DOHH2 (cell line): ENCODE measurements at regions not wholly inside any gene's neighbourhood (a gene's known extent, or its start where the extent isn't known, plus 50 kb on each side); places are given as distances from the start of the nearest gene placed in this dataset.

Experiments used
- H3F3A ChIP-seq: fragments of 200-600 bp; sonication (generic), shearing (Covaris generic); 2 replicates; pipeline ENCODE4 v1.6.0; 2016; ENCODE audit warnings: antibody characterized with exemption, mild to moderate bottlenecking; ENCODE audit not compliant: control insufficient read depth, insufficient read depth
- H3K27ac ChIP-seq: fragments of 200-600 bp; sonication (generic); 2 replicates; pipeline ENCODE4 v1.5.1; 2014; ENCODE audit warnings: low read depth, mild to moderate bottlenecking, low read length, moderate library complexity
- H3K27me3 ChIP-seq: fragments of 200-600 bp; sonication (generic); 2 replicates; pipeline ENCODE4 v1.6.1; 2014; ENCODE audit warnings: mild to moderate bottlenecking, low read length, mixed read lengths; ENCODE audit not compliant: control insufficient read depth
- H3K36me3 ChIP-seq: fragments of 200-600 bp; sonication (generic); 2 replicates; pipeline ENCODE4 v1.6.1; 2014; ENCODE audit warnings: mild to moderate bottlenecking, low read length, moderate library complexity, mixed read lengths; ENCODE audit not compliant: control insufficient read depth
- H3K4me1 ChIP-seq: fragments of 200-600 bp; sonication (generic); 2 replicates; pipeline ENCODE4 v1.6.1; 2014; ENCODE audit warnings: mild to moderate bottlenecking, low read length, mixed read lengths; ENCODE audit not compliant: control insufficient read depth
- H3K4me2 ChIP-seq: fragments of 200-600 bp; sonication (generic); 2 replicates; pipeline ENCODE4 v1.6.0; 2014; ENCODE audit warnings: mild to moderate bottlenecking, low read length, moderate library complexity
- H3K4me3 ChIP-seq: fragments of 200-600 bp; sonication (generic); 2 replicates; pipeline ENCODE4 v1.5.1; 2014; ENCODE audit warnings: mild to moderate bottlenecking, low read length, mixed read lengths
- H3K79me2 ChIP-seq: fragments of 200-600 bp; sonication (generic); 2 replicates; pipeline ENCODE4 v1.6.1; 2014; ENCODE audit warnings: mild to moderate bottlenecking, low read length, mixed read lengths; ENCODE audit not compliant: control insufficient read depth
- H3K9me2 ChIP-seq: fragments of 200-600 bp; sonication (generic); replicated peaks from 2 replicates; pipeline ENCODE4 v1.6.1; 2014; ENCODE audit warnings: mild to moderate bottlenecking, low read length, mixed read lengths; ENCODE audit not compliant: control insufficient read depth
- H3K9me3 ChIP-seq: fragments of 200-600 bp; sonication (generic); 2 replicates; pipeline ENCODE4 v1.6.1; 2014; ENCODE audit warnings: antibody characterized with exemption, low read length, mixed read lengths; ENCODE audit not compliant: control insufficient read depth, insufficient read depth
- H4K20me1 ChIP-seq: fragments of 200-600 bp; sonication (generic); 2 replicates; pipeline ENCODE4 v1.6.0; 2014; ENCODE audit warnings: low read depth, mild to moderate bottlenecking, antibody characterized with exemption, low read length, moderate library complexity; ENCODE audit not compliant: control insufficient read depth, insufficient read depth
- EZH2phosphoT487 ChIP-seq: fragments of 200-600 bp; sonication (generic); IDR thresholded peaks from 2 replicates; pipeline ENCODE4 v1.6.1; 2017; ENCODE audit warnings: borderline replicate concordance, mild to moderate bottlenecking, antibody characterized with exemption, low read length, moderate library complexity, mixed read lengths
- TF ChIP-seq, protein P1 (sequence below): fragments of 200-600 bp; sonication (generic); IDR thresholded peaks from one replicate; pipeline ENCODE4 v1.5.1; 2014; ENCODE audit warnings: antibody characterized with exemption, mild to moderate bottlenecking, low read depth, low read length; ENCODE audit not compliant: poor library complexity, severe bottlenecking

DNA sequence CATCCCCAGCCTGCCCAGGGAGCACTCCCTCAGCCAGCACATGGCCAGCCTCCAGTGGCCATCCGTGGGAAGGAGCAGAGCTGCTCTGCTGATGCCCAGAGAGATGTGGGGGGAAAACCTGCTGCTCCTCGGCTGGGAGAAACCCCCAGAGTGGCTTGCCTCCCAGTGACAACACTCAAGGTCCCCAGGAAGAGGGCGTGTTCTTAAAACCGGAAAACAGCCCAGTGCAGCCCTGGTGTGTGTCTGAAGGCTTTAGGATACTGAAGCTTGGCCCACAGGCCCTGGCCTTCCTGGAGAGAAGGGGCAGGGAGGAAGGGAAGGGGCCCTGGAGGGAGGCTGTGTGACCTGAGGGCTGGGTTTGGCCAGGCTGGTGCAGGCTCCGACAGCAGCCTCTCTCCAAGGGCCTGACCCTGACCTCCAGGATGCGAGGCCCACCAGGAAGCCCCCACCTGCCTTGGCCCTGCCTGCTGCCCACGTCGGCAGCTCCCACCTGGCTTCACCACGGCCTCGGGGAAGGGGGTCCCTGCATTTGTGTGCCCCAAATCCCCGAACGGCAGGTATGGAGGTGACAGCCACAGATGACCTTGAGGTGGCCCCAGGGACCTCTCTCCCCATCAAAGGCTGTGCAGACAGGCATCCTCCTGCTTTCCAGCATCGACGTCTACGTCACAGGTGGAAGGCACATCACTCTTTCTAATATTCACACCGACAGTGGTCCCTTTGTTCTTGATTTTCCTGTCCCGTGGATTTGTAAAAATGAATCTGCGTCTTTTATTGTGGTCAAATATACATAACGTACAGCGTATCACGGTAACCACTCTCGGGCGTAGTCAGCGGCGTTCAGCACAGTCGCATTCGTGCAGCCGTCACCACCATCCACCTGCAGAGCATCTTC lies 190.0 kb upstream of the C14orf180 start:
- no peaks in the 10 kb centered on the region for H3K36me3 ChIP-seq
- no peaks in the 10 kb centered on the region for H3K9me2 ChIP-seq
- H3F3A ChIP-seq = no peaks in the 10 kb centered on the region
- no peak overlapping the region for H3K4me2 ChIP-seq
- no peaks in the 10 kb centered on the region for H3K9me3 ChIP-seq
- peaks cover 3% of the 10 kb centered on the region; the same call in 1 of the 2 replicates for H3K4me1 ChIP-seq
- no peak for TF ChIP-seq EZH2phosphoT487
- TF ChIP-seq, protein P1, sequence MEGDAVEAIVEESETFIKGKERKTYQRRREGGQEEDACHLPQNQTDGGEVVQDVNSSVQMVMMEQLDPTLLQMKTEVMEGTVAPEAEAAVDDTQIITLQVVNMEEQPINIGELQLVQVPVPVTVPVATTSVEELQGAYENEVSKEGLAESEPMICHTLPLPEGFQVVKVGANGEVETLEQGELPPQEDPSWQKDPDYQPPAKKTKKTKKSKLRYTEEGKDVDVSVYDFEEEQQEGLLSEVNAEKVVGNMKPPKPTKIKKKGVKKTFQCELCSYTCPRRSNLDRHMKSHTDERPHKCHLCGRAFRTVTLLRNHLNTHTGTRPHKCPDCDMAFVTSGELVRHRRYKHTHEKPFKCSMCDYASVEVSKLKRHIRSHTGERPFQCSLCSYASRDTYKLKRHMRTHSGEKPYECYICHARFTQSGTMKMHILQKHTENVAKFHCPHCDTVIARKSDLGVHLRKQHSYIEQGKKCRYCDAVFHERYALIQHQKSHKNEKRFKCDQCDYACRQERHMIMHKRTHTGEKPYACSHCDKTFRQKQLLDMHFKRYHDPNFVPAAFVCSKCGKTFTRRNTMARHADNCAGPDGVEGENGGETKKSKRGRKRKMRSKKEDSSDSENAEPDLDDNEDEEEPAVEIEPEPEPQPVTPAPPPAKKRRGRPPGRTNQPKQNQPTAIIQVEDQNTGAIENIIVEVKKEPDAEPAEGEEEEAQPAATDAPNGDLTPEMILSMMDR = no peak
- H3K27me3 ChIP-seq = peaks cover 2% of the 10 kb centered on the region; the same call in 1 of the 2 replicates
- no peaks in the 10 kb centered on the region for H3K79me2 ChIP-seq
- H3K27ac ChIP-seq = no peak overlapping the region
- H4K20me1 ChIP-seq = no peaks in the 10 kb centered on the region
- no peak overlapping the region for H3K4me3 ChIP-seq

DNA sequence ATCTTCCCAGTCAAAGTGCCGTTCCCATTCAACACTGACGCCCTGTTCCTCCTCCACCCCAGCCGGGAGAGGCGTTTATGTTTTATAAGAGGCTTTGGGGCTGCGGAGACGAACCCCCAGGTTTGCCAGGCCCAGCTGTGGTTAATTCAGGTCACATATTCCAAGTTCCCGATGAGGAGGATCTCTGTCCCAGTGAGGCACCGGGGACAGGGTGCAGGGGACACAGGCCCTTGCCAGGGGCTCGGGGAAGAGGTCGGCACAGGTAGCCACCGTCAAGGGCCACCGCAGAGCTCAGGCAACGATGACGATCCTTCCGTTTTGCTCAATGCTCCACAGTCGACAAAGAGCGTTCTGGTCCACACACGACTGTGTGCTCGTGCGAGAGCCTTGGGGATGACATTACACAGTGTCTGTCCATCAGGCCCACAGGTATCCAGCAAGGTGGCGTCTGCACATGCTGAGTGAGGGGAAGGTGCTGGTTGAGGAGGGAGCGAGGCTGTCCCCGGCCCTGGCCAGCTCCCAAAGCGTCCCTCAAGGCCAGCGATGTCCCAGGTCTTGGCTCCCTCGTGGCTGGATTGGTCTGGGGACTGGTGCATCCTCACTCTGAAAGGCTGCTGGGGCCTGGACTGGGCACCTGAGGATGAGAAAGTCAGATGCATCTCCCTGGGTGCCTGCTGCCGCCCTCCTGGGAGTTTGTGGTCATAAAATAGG lies 189.2 kb upstream of the C14orf180 start:
- H3K27me3 ChIP-seq = peaks cover 6% of the 10 kb centered on the region; the same call in 1 of the 2 replicates
- H3K79me2 ChIP-seq = no peaks in the 10 kb centered on the region
- H4K20me1 ChIP-seq = no peaks in the 10 kb centered on the region
- no peak overlapping the region for H3K27ac ChIP-seq
- no peak overlapping the region for H3K4me3 ChIP-seq
- H3K9me3 ChIP-seq = no peaks in the 10 kb centered on the region
- H3K36me3 ChIP-seq = no peaks in the 10 kb centered on the region
- TF ChIP-seq, protein P1 = no peak
- no peak for TF ChIP-seq EZH2phosphoT487
- peaks cover 3% of the 10 kb centered on the region; the same call in 1 of the 2 replicates for H3K4me1 ChIP-seq
- H3F3A ChIP-seq = no peaks in the 10 kb centered on the region
- no peak overlapping the region for H3K4me2 ChIP-seq
- no peaks in the 10 kb centered on the region for H3K9me2 ChIP-seq

GRCh38 chr14:104390941-104391901 lies 188.3 kb upstream of the C14orf180 start:
- TF ChIP-seq EZH2phosphoT487 = no peak
- TF ChIP-seq, protein P1 = no peak
- Histone ChIP-seq H3K4me1 (peaks cover 3% of the 10 kb centered on the region; the same call in 1 of the 2 replicates), H3K9me3 (no peaks in the 10 kb centered on the region), H3K4me3 (no peak overlapping the region), H3K9me2 (no peaks in the 10 kb centered on the region), H3K27me3 (peaks cover 6% of the 10 kb centered on the region; the same call in 1 of the 2 replicates), H4K20me1 (no peaks in the 10 kb centered on the region), H3F3A (no peaks in the 10 kb centered on the region), H3K4me2 (no peak overlapping the region), H3K79me2 (no peaks in the 10 kb centered on the region), H3K27ac (no peak overlapping the region), H3K36me3 (no peaks in the 10 kb centered on the region)
